ENCODE measurements at regions not wholly inside any gene's neighbourhood (a gene's known extent, or its start where the extent isn't known, plus 50 kb on each side); places are given as distances from the start of the nearest gene placed in this dataset.
"Not testable (repeated sequence)": the region's sequence is repeated elsewhere in the genome, so short reads cannot be mapped to it uniquely, and the experiment has no call there.

DNA sequence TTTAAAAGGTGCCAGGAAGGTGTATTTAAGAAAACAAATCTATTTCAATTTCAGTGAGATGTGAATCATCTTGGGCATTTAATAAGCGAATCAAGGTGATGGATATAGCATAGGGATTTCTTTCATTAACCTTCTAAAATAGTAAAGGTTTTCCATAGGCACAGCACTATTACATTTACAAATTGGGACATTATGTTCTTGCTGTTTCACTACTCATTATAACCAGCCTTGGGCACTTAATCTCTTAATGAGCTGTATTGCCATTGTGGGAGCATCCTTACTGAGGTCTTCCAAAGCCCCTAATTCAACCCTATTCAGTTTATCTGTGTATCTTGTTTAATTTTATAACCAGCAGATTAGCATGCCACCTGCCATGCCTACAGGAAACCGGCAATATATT, 1305.5 kb downstream of the CDH12 start:
- TF ChIP-seq POLR2AphosphoS5, CTCF, POLR2A (IDR thresholded peaks at IDR 0.05): not testable (repeated sequence)
